H1 (cell line): ENCODE measurements at regions not wholly inside any gene's neighbourhood (a gene's known extent, or its start where the extent isn't known, plus 50 kb on each side); places are given as distances from the start of the nearest gene placed in this dataset.

ENCODE experiments used
- ASH2L ChIP-seq: fragments of 200-600, 300-600 bp; sonication (generic); IDR thresholded peaks from one replicate; pipeline ENCODE4 v1.7.1; 2017; ENCODE audit warnings: low read length
- BACH1 ChIP-seq: IDR thresholded peaks from 2 replicates; pipeline ENCODE4 v1.6.1; 2012; ENCODE audit warnings: low read length, improper control_type of control experiment
- CEBPB ChIP-seq: IDR thresholded peaks from 2 replicates; pipeline ENCODE4 v1.6.1; 2012; ENCODE audit warnings: low read depth, low read length
- CREB1 ChIP-seq: IDR thresholded peaks from 2 replicates; pipeline ENCODE4 v1.6.1; 2012; ENCODE audit warnings: inconsistent platforms
- FOSL1 ChIP-seq: IDR thresholded peaks from 2 replicates; pipeline ENCODE4 v1.6.1; 2011; ENCODE audit warnings: mild to moderate bottlenecking, low read depth, low read length, moderate library complexity; ENCODE audit not compliant: insufficient read depth
- HDAC6 ChIP-seq: IDR thresholded peaks from one replicate; pipeline ENCODE4 v1.7.1; 2012; ENCODE audit warnings: low read depth, mild to moderate bottlenecking, inconsistent platforms, low read length, moderate library complexity
- JUN ChIP-seq: IDR thresholded peaks from 2 replicates; pipeline ENCODE4 v1.6.1; 2011; ENCODE audit warnings: low read depth, mild to moderate bottlenecking, improper control_type of control experiment, low read length
- MAX ChIP-seq: IDR thresholded peaks from 2 replicates; pipeline ENCODE4 v1.6.1; 2012; ENCODE audit warnings: inconsistent platforms
- NANOG ChIP-seq: IDR thresholded peaks from 2 replicates; pipeline ENCODE4 v1.6.1; 2011; ENCODE audit warnings: low read length, low read depth, mild to moderate bottlenecking, inconsistent platforms; ENCODE audit not compliant: insufficient read depth, poor library complexity, severe bottlenecking
- NRF1 ChIP-seq: IDR thresholded peaks from 2 replicates; pipeline ENCODE4 v1.6.1; 2011; ENCODE audit warnings: mild to moderate bottlenecking, low read depth, low read length, improper control_type of control experiment
- POLR2A ChIP-seq, 2 experiments: IDR thresholded peaks; 1 replicate in 1 of 2; 2 replicates in 1 of 2; pipeline ENCODE4 v1.6.1; 2011; ENCODE audit warnings: low read depth in 2 of 2, low read length in 2 of 2, mild to moderate bottlenecking in 2 of 2; ENCODE audit errors: control extremely low read depth in 1 of 2
- RNF2 ChIP-seq: fragments of 200-900, 300-1000 bp; sonication (generic); IDR thresholded peaks from 2 replicates; pipeline ENCODE4 v1.7.1; 2016; ENCODE audit warnings: borderline replicate concordance, low read depth, mild to moderate bottlenecking, antibody characterized with exemption, low read length; ENCODE audit not compliant: poor library complexity, severe bottlenecking; ENCODE audit errors: missing control alignments
- SIRT6 ChIP-seq: IDR thresholded peaks from one replicate; pipeline ENCODE4 v1.7.1; 2012; ENCODE audit warnings: low read length, inconsistent platforms
- SIX5 ChIP-seq: IDR thresholded peaks from 2 replicates; pipeline ENCODE4 v1.6.1; 2011; ENCODE audit warnings: mild to moderate bottlenecking, low read depth, low read length
- SP1 ChIP-seq: IDR thresholded peaks from 2 replicates; pipeline ENCODE4 v1.6.1; 2011; ENCODE audit warnings: low read depth, low read length
- SRF ChIP-seq: IDR thresholded peaks from 2 replicates; pipeline ENCODE4 v1.6.1; 2011; ENCODE audit warnings: mild to moderate bottlenecking, low read depth, low read length, moderate library complexity
- TF ChIP-seq, protein P1 (sequence below): IDR thresholded peaks from 2 replicates; pipeline ENCODE4 v1.6.1; 2012; ENCODE audit warnings: low read length, inconsistent platforms
- TF ChIP-seq, protein P2 (sequence below): IDR thresholded peaks from 2 replicates; pipeline ENCODE4 v1.6.1; 2011; ENCODE audit warnings: low read length, improper control_type of control experiment

DNA sequence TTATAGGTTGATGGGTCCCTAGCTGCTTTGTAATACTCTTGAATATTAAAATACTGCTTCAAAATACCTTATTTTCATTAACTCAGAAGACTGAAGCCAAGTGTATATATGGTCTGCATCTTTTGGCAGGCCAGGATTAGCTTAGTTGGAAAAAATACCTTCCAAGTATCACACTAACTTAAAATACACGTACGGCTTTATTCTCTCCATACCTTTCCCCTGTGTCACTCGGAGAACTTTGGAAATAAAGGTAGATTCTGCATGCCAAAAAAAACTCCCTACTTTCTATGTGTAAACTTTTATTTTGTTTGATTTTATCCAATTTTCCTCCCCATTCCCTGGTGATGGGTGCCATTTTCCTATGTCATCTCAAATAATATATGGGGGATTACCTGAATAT, 422.3 kb upstream of the MDFIC2 start (continued):
- TF ChIP-seq JUN (no peak), SP1 (no peak), POLR2A (IDR thresholded peaks at IDR 0.05; ENCODE audit: control extremely low read depth in 1 of 2, low read depth in 2 of 2, low read length in 2 of 2) (no peak), NRF1 (no peak), SIX5 (no peak), CEBPB (no peak), HDAC6 (no peak), MAX (no peak), RNF2 (no peak), SIRT6 (no peak), CREB1 (no peak), SRF (no peak), ASH2L (no peak), NANOG (no peak), BACH1 (no peak), FOSL1 (no peak)
- TF ChIP-seq, protein P1, sequence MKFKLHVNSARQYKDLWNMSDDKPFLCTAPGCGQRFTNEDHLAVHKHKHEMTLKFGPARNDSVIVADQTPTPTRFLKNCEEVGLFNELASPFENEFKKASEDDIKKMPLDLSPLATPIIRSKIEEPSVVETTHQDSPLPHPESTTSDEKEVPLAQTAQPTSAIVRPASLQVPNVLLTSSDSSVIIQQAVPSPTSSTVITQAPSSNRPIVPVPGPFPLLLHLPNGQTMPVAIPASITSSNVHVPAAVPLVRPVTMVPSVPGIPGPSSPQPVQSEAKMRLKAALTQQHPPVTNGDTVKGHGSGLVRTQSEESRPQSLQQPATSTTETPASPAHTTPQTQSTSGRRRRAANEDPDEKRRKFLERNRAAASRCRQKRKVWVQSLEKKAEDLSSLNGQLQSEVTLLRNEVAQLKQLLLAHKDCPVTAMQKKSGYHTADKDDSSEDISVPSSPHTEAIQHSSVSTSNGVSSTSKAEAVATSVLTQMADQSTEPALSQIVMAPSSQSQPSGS, result no peak
- TF ChIP-seq, protein P2, sequence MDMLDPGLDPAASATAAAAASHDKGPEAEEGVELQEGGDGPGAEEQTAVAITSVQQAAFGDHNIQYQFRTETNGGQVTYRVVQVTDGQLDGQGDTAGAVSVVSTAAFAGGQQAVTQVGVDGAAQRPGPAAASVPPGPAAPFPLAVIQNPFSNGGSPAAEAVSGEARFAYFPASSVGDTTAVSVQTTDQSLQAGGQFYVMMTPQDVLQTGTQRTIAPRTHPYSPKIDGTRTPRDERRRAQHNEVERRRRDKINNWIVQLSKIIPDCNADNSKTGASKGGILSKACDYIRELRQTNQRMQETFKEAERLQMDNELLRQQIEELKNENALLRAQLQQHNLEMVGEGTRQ, result no peak
